H1 (cell line): ENCODE measurements at regions not wholly inside any gene's neighbourhood (a gene's known extent, or its start where the extent isn't known, plus 50 kb on each side); places are given as distances from the start of the nearest gene placed in this dataset.

Source experiments
- CTCF ChIA-PET: fragments of 300-600 bp; sonication (Branson Sonifier 250); formaldehyde crosslinking; loops from one replicate; lab custom pipeline; 2021; ENCODE audit not compliant: partially characterized antibody; lab: Charles Lee
- POLR2A ChIA-PET: fragments of 300-600 bp; sonication (Branson Sonifier 250); formaldehyde crosslinking; loops from one replicate; lab custom pipeline; 2021; ENCODE audit warnings: inconsistent platforms; ENCODE audit not compliant: partially characterized antibody; lab: Charles Lee
- DNase-seq, 2 experiments: peaks; one replicate each; pipeline versions ENCODE4 v3.0.0 to v3.0.0-alpha.2; 2010 to 2022; ENCODE audit warnings: low spot score in 2 of 2, low read depth in 1 of 2, mixed read lengths in 1 of 2
- FAIRE-seq: peaks from 2 replicates; lab custom pipeline; 2011; peaks lifted over from hg19 to GRCh38; lab: Jason Lieb, UNC
- H2AFZ ChIP-seq: 2 replicates; pipeline ENCODE4 v1.8.1; 2012; ENCODE audit warnings: low read length, inconsistent platforms
- H2AK5ac ChIP-seq: 2 replicates; pipeline ENCODE4 v1.6.1; 2013; ENCODE audit warnings: low read depth, low read length
- H2BK120ac ChIP-seq: replicated peaks from 2 replicates; pipeline ENCODE3; 2013; ENCODE audit warnings: low read depth, low read length, inconsistent platforms
- H2BK12ac ChIP-seq: 2 replicates; pipeline ENCODE4 v1.6.1; 2013; ENCODE audit warnings: low read depth, low read length
- H2BK15ac ChIP-seq: 2 replicates; pipeline ENCODE4 v1.6.1; 2013; ENCODE audit warnings: low read length
- H2BK20ac ChIP-seq: 2 replicates; pipeline ENCODE4 v1.6.1; 2013; ENCODE audit warnings: low read length
- H2BK5ac ChIP-seq: 2 replicates; pipeline ENCODE4 v1.6.1; 2013; ENCODE audit warnings: low read depth, low read length
- H3K14ac ChIP-seq: 2 replicates; pipeline ENCODE4 v1.6.1; 2013; ENCODE audit warnings: inconsistent platforms; ENCODE audit not compliant: insufficient read length
- H3K18ac ChIP-seq: 2 replicates; pipeline ENCODE4 v1.6.1; 2013; ENCODE audit warnings: low read length; ENCODE audit errors: extremely low read depth
- H3K23ac ChIP-seq: 2 replicates; pipeline ENCODE4 v1.6.1; 2013; ENCODE audit warnings: inconsistent platforms; ENCODE audit not compliant: insufficient read length
- H3K23me2 ChIP-seq: 2 replicates; pipeline ENCODE4 v1.6.1; 2013; ENCODE audit warnings: low read depth, low read length
- H3K27ac ChIP-seq: 2 replicates; pipeline ENCODE4 v1.6.1; 2011; ENCODE audit warnings: low read depth, low read length, inconsistent platforms
- H3K27me3 ChIP-seq, 4 experiments: replicated peaks in 1 of 4; 1 replicate in 1 of 4; 2 replicates in 3 of 4; pipeline versions ENCODE4 v1.6.1 to v1.8.1; 2011 to 2013; ENCODE audit warnings: low read length in 3 of 4, mild to moderate bottlenecking in 3 of 4, inconsistent platforms in 2 of 4, mixed read lengths in 2 of 4, moderate library complexity in 1 of 4; ENCODE audit not compliant: control insufficient read depth in 3 of 4, insufficient read depth in 3 of 4; ENCODE audit errors: extremely low read depth in 1 of 4
- H3K36me3 ChIP-seq, 4 experiments: 2 replicates each; pipeline versions ENCODE4 v1.6.1 to v1.8.1; 2011 to 2013; ENCODE audit warnings: mild to moderate bottlenecking in 4 of 4, low read length in 3 of 4, moderate library complexity in 2 of 4, control low read depth in 1 of 4, inconsistent platforms in 1 of 4; ENCODE audit not compliant: insufficient read depth in 4 of 4, control insufficient read depth in 2 of 4
- H3K4ac ChIP-seq: replicated peaks from 2 replicates; pipeline ENCODE3; 2013; ENCODE audit warnings: low read length, low read depth, mixed read lengths, inconsistent platforms; ENCODE audit not compliant: insufficient read length
- H3K4me1 ChIP-seq, 4 experiments: replicated peaks in 1 of 4; 1 replicate in 1 of 4; 2 replicates in 3 of 4; pipeline versions ENCODE4 v1.6.1 to v1.8.1; 2011 to 2013; ENCODE audit warnings: low read length in 3 of 4, inconsistent platforms in 2 of 4, mixed read lengths in 1 of 4; ENCODE audit not compliant: insufficient read depth in 4 of 4, control insufficient read depth in 3 of 4
- H3K4me2 ChIP-seq, 2 experiments: 2 replicates each; pipeline versions ENCODE4 v1.6.1 to v1.8.1; 2011 to 2013; ENCODE audit warnings: low read depth in 2 of 2, low read length in 2 of 2, control low read depth in 1 of 2, inconsistent platforms in 1 of 2, mild to moderate bottlenecking in 1 of 2; ENCODE audit not compliant: insufficient read depth in 1 of 2
- H3K4me3 ChIP-seq, 4 experiments: fragments of 200-600, 300-600 bp in 1 of 4; sonication (generic), shearing (Covaris generic), sonication (Bioruptor Twin) in 1 of 4; 2 replicates each; pipeline versions ENCODE4 v1.5.1 to v1.8.1; 2011 to 2016; ENCODE audit warnings: low read length in 4 of 4, low read depth in 3 of 4, control low read depth in 2 of 4, inconsistent platforms in 2 of 4, mild to moderate bottlenecking in 2 of 4, mixed read lengths in 1 of 4, moderate library complexity in 1 of 4; ENCODE audit not compliant: insufficient read depth in 2 of 4; ENCODE audit errors: extremely low read depth in 1 of 4
- H3K56ac ChIP-seq: replicated peaks from 2 replicates; pipeline ENCODE3; 2013; ENCODE audit warnings: low read depth, mild to moderate bottlenecking, mixed read lengths, low read length, inconsistent platforms; ENCODE audit not compliant: insufficient read length
- H3K79me1 ChIP-seq: 2 replicates; pipeline ENCODE4 v1.6.1; 2013; ENCODE audit warnings: low read depth, low read length, control low read depth
- H3K79me2 ChIP-seq, 2 experiments: 2 replicates each; pipeline versions ENCODE4 v1.6.1 to v1.8.1; 2012 to 2013; ENCODE audit warnings: low read length in 2 of 2, mild to moderate bottlenecking in 2 of 2, inconsistent platforms in 1 of 2; ENCODE audit not compliant: insufficient read depth in 2 of 2, control insufficient read depth in 1 of 2
- H3K9ac ChIP-seq, 4 experiments: replicated peaks in 1 of 4; 1 replicate in 1 of 4; 2 replicates in 3 of 4; pipeline versions ENCODE4 v1.6.1 to v1.8.1; 2011 to 2013; ENCODE audit warnings: low read depth in 3 of 4, low read length in 3 of 4, control low read depth in 2 of 4, mild to moderate bottlenecking in 2 of 4, moderate library complexity in 2 of 4, inconsistent platforms in 1 of 4; ENCODE audit errors: extremely low read depth in 1 of 4
- H3K9me3 ChIP-seq, 2 experiments: 2 replicates each; pipeline versions ENCODE4 v1.6.1 to v1.8.1; 2012 to 2013; ENCODE audit warnings: mild to moderate bottlenecking in 2 of 2, moderate library complexity in 2 of 2, control low read depth in 1 of 2, inconsistent platforms in 1 of 2, low read depth in 1 of 2, low read length in 1 of 2, mixed read lengths in 1 of 2; ENCODE audit not compliant: insufficient read depth in 2 of 2
- H4K20me1 ChIP-seq, 2 experiments: replicated peaks in 1 of 2; 2 replicates each; pipeline versions ENCODE3 to v1.8.1; 2011 to 2013; ENCODE audit warnings: inconsistent platforms in 2 of 2, low read length in 2 of 2, mild to moderate bottlenecking in 1 of 2; ENCODE audit not compliant: insufficient read depth in 2 of 2, control insufficient read depth in 1 of 2
- H4K5ac ChIP-seq: 2 replicates; pipeline ENCODE4 v1.6.1; 2013; ENCODE audit warnings: low read length, low read depth, mixed read lengths, inconsistent platforms; ENCODE audit not compliant: insufficient read length
- H4K8ac ChIP-seq: 2 replicates; pipeline ENCODE4 v1.8.0; 2013; ENCODE audit warnings: mild to moderate bottlenecking, moderate library complexity, low read length, inconsistent platforms; ENCODE audit not compliant: insufficient read depth; ENCODE audit errors: extremely low read depth
- H4K91ac ChIP-seq: replicated peaks from 2 replicates; pipeline ENCODE3; 2013; ENCODE audit warnings: low read length, mixed read lengths, inconsistent platforms; ENCODE audit not compliant: insufficient read length
- ATF3 ChIP-seq: IDR thresholded peaks from 2 replicates; pipeline ENCODE4 v1.6.1; 2011; ENCODE audit warnings: low read depth, mild to moderate bottlenecking, low read length; ENCODE audit not compliant: insufficient read depth
- BACH1 ChIP-seq: IDR thresholded peaks from 2 replicates; pipeline ENCODE4 v1.6.1; 2012; ENCODE audit warnings: low read length, improper control_type of control experiment
- HDAC2 ChIP-seq, 2 experiments: fragments of 300-600 bp in 1 of 2; sonication (generic) in 1 of 2; IDR thresholded peaks; 2 replicates each; pipeline ENCODE4 v1.6.1; 2011 to 2012; ENCODE audit warnings: low read depth in 2 of 2, low read length in 2 of 2, mild to moderate bottlenecking in 2 of 2, moderate library complexity in 2 of 2, borderline replicate concordance in 1 of 2, inconsistent platforms in 1 of 2
- MAFK ChIP-seq: IDR thresholded peaks from 2 replicates; pipeline ENCODE4 v1.6.1; 2012; ENCODE audit warnings: low read depth, mild to moderate bottlenecking, improper control_type of control experiment, low read length
- NRF1 ChIP-seq: IDR thresholded peaks from 2 replicates; pipeline ENCODE4 v1.6.1; 2011; ENCODE audit warnings: mild to moderate bottlenecking, low read depth, low read length, improper control_type of control experiment
- SP1 ChIP-seq: IDR thresholded peaks from 2 replicates; pipeline ENCODE4 v1.6.1; 2011; ENCODE audit warnings: low read depth, low read length
- YY1 ChIP-seq: IDR thresholded peaks from 2 replicates; pipeline ENCODE4 v1.6.1; 2011; ENCODE audit warnings: low read depth, mild to moderate bottlenecking, low read length

- no peak overlapping the region for H3K18ac ChIP-seq
- H4K91ac ChIP-seq, result no peak overlapping the region
- ChIA-PET POLR2A (no interaction called here), CTCF (interaction anchor here (1.1 to 1.6 kb wide), 2 partner anchors 8 to 69 kb away, joined by 4 to 6 read pairs; no protein-coding TSS in a partner anchor)
- no peak overlapping the region for H2BK12ac ChIP-seq
- no peak for TF ChIP-seq ATF3
- no peak for TF ChIP-seq HDAC2 (IDR thresholded peaks at IDR 0.05; ENCODE audit: borderline replicate concordance in 1 of 2, low read depth in 2 of 2, low read length in 2 of 2)
- TF ChIP-seq YY1, result no peak
- no peak for TF ChIP-seq MAFK
- no peak for TF ChIP-seq BACH1
- TF ChIP-seq NRF1, result no peak
- no peak for TF ChIP-seq SP1
- H4K20me1 ChIP-seq, result no peaks in the 10 kb centered on the region
- 0 out of 2 replicates have a peak overlapping the region, but pooled peaks have one; percentile 61 for H2BK20ac ChIP-seq
- H3K56ac ChIP-seq, result no peak overlapping the region
- DNase-seq, result no peak
- no peak overlapping the region; a peak in 1 of 4 replicates for H3K4me2 ChIP-seq
- H3K79me2 ChIP-seq, result no peaks in the 10 kb centered on the region
- no peak overlapping the region for H3K4me3 ChIP-seq
- H3K23me2 ChIP-seq, result no peaks in the 10 kb centered on the region
- H2BK5ac ChIP-seq, result no peak overlapping the region
- peaks cover 0 to 2% of the 10 kb centered on the region in 2 experiments; a peak in 1 of 4 replicates for H3K9me3 ChIP-seq
- H3K4ac ChIP-seq, result no peak overlapping the region
- no peak for FAIRE-seq
- no peak overlapping the region for H3K14ac ChIP-seq
- H3K9ac ChIP-seq, result no peak overlapping the region
- no peak overlapping the region for H2BK120ac ChIP-seq
- H3K27me3 ChIP-seq, result no peaks in the 10 kb centered on the region
- no peak overlapping the region for H2AK5ac ChIP-seq
- no peak overlapping the region for H2AFZ ChIP-seq
- no peaks in the 10 kb centered on the region for H3K79me1 ChIP-seq
- no peak overlapping the region for H4K5ac ChIP-seq
- no peak overlapping the region for H4K8ac ChIP-seq
- no peak overlapping the region for H3K23ac ChIP-seq
- no peak overlapping the region for H3K27ac ChIP-seq
- H3K36me3 ChIP-seq, result no peaks in the 10 kb centered on the region
- H2BK15ac ChIP-seq, result no peak overlapping the region
- H3K4me1 ChIP-seq, result peaks cover 0 to 4% (median 2%) of the 10 kb centered on the region in 4 experiments; a peak in 3 of 7 replicates
These were observed 113.7 kb downstream of the FCRL5 start for GRCh38 chr1:157438613-157439012.
